ENCODE measurements at regions not wholly inside any gene's neighbourhood (a gene's known extent, or its start where the extent isn't known, plus 50 kb on each side); places are given as distances from the start of the nearest gene placed in this dataset.

DNA sequence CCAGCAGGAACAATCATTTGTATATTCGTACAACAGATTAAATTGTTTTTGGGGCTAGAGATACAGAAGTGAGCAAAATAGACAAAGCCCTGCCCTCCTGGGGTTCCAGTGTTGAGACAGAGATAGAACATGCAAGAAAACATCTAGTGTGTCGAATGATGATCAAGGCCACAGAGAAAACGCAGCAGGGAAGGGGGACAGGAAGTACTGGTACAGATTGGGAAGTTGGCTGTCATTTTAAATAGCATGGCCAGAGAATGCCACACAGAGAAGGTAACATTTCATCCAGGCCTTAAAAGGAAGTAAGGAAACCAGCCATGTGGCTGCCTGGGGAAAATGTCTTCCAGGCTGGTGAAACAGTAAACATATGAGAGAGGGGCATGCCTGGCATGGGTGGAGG, 202.6 kb upstream of the MYLIP start:
- TF ChIP-seq TAF1 (IDR thresholded peaks at IDR 0.05; ENCODE audit: low read depth) (no peak), NFIC (IDR thresholded peaks at IDR 0.05) (no peak), EGR1 (IDR thresholded peaks at IDR 0.05) (no peak), EP300 (IDR thresholded peaks at IDR 0.05; ENCODE audit: borderline replicate concordance) (no peak), YY1 (IDR thresholded peaks at IDR 0.05; ENCODE audit: low read depth) (no peak), FOXM1 (IDR thresholded peaks at IDR 0.05; ENCODE audit: borderline replicate concordance, low read depth) (no peak)
- TF ChIP-seq, protein P1, sequence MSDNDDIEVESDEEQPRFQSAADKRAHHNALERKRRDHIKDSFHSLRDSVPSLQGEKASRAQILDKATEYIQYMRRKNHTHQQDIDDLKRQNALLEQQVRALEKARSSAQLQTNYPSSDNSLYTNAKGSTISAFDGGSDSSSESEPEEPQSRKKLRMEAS (IDR thresholded peaks at IDR 0.05) = no peak
- TF ChIP-seq, protein P2, sequence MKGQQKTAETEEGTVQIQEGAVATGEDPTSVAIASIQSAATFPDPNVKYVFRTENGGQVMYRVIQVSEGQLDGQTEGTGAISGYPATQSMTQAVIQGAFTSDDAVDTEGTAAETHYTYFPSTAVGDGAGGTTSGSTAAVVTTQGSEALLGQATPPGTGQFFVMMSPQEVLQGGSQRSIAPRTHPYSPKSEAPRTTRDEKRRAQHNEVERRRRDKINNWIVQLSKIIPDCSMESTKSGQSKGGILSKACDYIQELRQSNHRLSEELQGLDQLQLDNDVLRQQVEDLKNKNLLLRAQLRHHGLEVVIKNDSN (IDR thresholded peaks at IDR 0.05) = no peak
